DOHH2 (cell line): ENCODE measurements at regions not wholly inside any gene's neighbourhood (a gene's known extent, or its start where the extent isn't known, plus 50 kb on each side); places are given as distances from the start of the nearest gene placed in this dataset.

Source experiments
- H3F3A ChIP-seq: fragments of 200-600 bp; sonication (generic), shearing (Covaris generic); 2 replicates; pipeline ENCODE4 v1.6.0; 2016; ENCODE audit warnings: antibody characterized with exemption, mild to moderate bottlenecking; ENCODE audit not compliant: control insufficient read depth, insufficient read depth
- H3K27ac ChIP-seq: fragments of 200-600 bp; sonication (generic); 2 replicates; pipeline ENCODE4 v1.5.1; 2014; ENCODE audit warnings: low read depth, mild to moderate bottlenecking, low read length, moderate library complexity
- H3K27me3 ChIP-seq: fragments of 200-600 bp; sonication (generic); 2 replicates; pipeline ENCODE4 v1.6.1; 2014; ENCODE audit warnings: mild to moderate bottlenecking, low read length, mixed read lengths; ENCODE audit not compliant: control insufficient read depth
- H3K36me3 ChIP-seq: fragments of 200-600 bp; sonication (generic); 2 replicates; pipeline ENCODE4 v1.6.1; 2014; ENCODE audit warnings: mild to moderate bottlenecking, low read length, moderate library complexity, mixed read lengths; ENCODE audit not compliant: control insufficient read depth
- H3K4me1 ChIP-seq: fragments of 200-600 bp; sonication (generic); 2 replicates; pipeline ENCODE4 v1.6.1; 2014; ENCODE audit warnings: mild to moderate bottlenecking, low read length, mixed read lengths; ENCODE audit not compliant: control insufficient read depth
- H3K4me2 ChIP-seq: fragments of 200-600 bp; sonication (generic); 2 replicates; pipeline ENCODE4 v1.6.0; 2014; ENCODE audit warnings: mild to moderate bottlenecking, low read length, moderate library complexity
- H3K4me3 ChIP-seq: fragments of 200-600 bp; sonication (generic); 2 replicates; pipeline ENCODE4 v1.5.1; 2014; ENCODE audit warnings: mild to moderate bottlenecking, low read length, mixed read lengths
- H3K79me2 ChIP-seq: fragments of 200-600 bp; sonication (generic); 2 replicates; pipeline ENCODE4 v1.6.1; 2014; ENCODE audit warnings: mild to moderate bottlenecking, low read length, mixed read lengths; ENCODE audit not compliant: control insufficient read depth
- H3K9me2 ChIP-seq: fragments of 200-600 bp; sonication (generic); replicated peaks from 2 replicates; pipeline ENCODE4 v1.6.1; 2014; ENCODE audit warnings: mild to moderate bottlenecking, low read length, mixed read lengths; ENCODE audit not compliant: control insufficient read depth
- H3K9me3 ChIP-seq: fragments of 200-600 bp; sonication (generic); 2 replicates; pipeline ENCODE4 v1.6.1; 2014; ENCODE audit warnings: antibody characterized with exemption, low read length, mixed read lengths; ENCODE audit not compliant: control insufficient read depth, insufficient read depth
- H4K20me1 ChIP-seq: fragments of 200-600 bp; sonication (generic); 2 replicates; pipeline ENCODE4 v1.6.0; 2014; ENCODE audit warnings: low read depth, mild to moderate bottlenecking, antibody characterized with exemption, low read length, moderate library complexity; ENCODE audit not compliant: control insufficient read depth, insufficient read depth
- CTCF ChIP-seq: fragments of 200-600 bp; sonication (generic); IDR thresholded peaks from one replicate; pipeline ENCODE4 v1.5.1; 2014; ENCODE audit warnings: antibody characterized with exemption, mild to moderate bottlenecking, low read depth, low read length; ENCODE audit not compliant: poor library complexity, severe bottlenecking
- EZH2phosphoT487 ChIP-seq: fragments of 200-600 bp; sonication (generic); IDR thresholded peaks from 2 replicates; pipeline ENCODE4 v1.6.1; 2017; ENCODE audit warnings: borderline replicate concordance, mild to moderate bottlenecking, antibody characterized with exemption, low read length, moderate library complexity, mixed read lengths

GRCh38 chr1:68375919-68376318 lies 73.8 kb downstream of the RPE65 start:
- no peaks in the 10 kb centered on the region for H3K36me3 ChIP-seq
- H4K20me1 ChIP-seq = no peaks in the 10 kb centered on the region
- no peak overlapping the region for H3K4me3 ChIP-seq
- no peak overlapping the region for H3K4me2 ChIP-seq
- H3F3A ChIP-seq = no peaks in the 10 kb centered on the region
- H3K79me2 ChIP-seq = no peaks in the 10 kb centered on the region
- H3K4me1 ChIP-seq = no peaks in the 10 kb centered on the region
- no peaks in the 10 kb centered on the region for H3K9me2 ChIP-seq
- H3K9me3 ChIP-seq = no peaks in the 10 kb centered on the region
- H3K27ac ChIP-seq = no peak overlapping the region
- TF ChIP-seq CTCF (no peak), EZH2phosphoT487 (no peak)
- H3K27me3 ChIP-seq = no peaks in the 10 kb centered on the region

GRCh38 chr1:68373173-68373572 lies 76.6 kb downstream of the RPE65 start:
- Histone ChIP-seq H3K79me2 (no peaks in the 10 kb centered on the region), H3K27ac (no peak overlapping the region)

GRCh38 chr1:68372487-68372886 lies 77.3 kb downstream of the RPE65 start:
- H4K20me1 ChIP-seq = no peaks in the 10 kb centered on the region
- H3K9me2 ChIP-seq = no peaks in the 10 kb centered on the region
- H3K4me2 ChIP-seq = no peak overlapping the region
- H3K27me3 ChIP-seq = no peaks in the 10 kb centered on the region
- no peak for TF ChIP-seq EZH2phosphoT487
- TF ChIP-seq CTCF = no peak
- no peaks in the 10 kb centered on the region for H3K4me1 ChIP-seq
- no peaks in the 10 kb centered on the region for H3K79me2 ChIP-seq
- no peaks in the 10 kb centered on the region for H3K9me3 ChIP-seq
- H3F3A ChIP-seq = no peaks in the 10 kb centered on the region
- no peaks in the 10 kb centered on the region for H3K36me3 ChIP-seq
- no peak overlapping the region for H3K4me3 ChIP-seq
- no peak overlapping the region for H3K27ac ChIP-seq

More at GRCh38 chr1:68373173-68373572, 76.6 kb downstream of the RPE65 start:
- no peak overlapping the region for H3K4me2 ChIP-seq
- no peak overlapping the region for H3K4me3 ChIP-seq
- no peaks in the 10 kb centered on the region for H3K9me3 ChIP-seq
- H4K20me1 ChIP-seq = no peaks in the 10 kb centered on the region
- no peaks in the 10 kb centered on the region for H3F3A ChIP-seq
- H3K36me3 ChIP-seq = no peaks in the 10 kb centered on the region
- H3K27me3 ChIP-seq = no peaks in the 10 kb centered on the region
- no peaks in the 10 kb centered on the region for H3K9me2 ChIP-seq
- TF ChIP-seq CTCF = no peak
- TF ChIP-seq EZH2phosphoT487 = no peak
- H3K4me1 ChIP-seq = no peaks in the 10 kb centered on the region
